HepG2 (cell line): ENCODE measurements at regions not wholly inside any gene's neighbourhood (a gene's known extent, or its start where the extent isn't known, plus 50 kb on each side); places are given as distances from the start of the nearest gene placed in this dataset.

Experiments
- ATAC-seq: fragments of 200-7000 bp; cut with Tn5 transposase; 3 replicates; pipeline ENCODE4 v1.9.1; 2020; ENCODE audit warnings: mild to moderate bottlenecking, moderate library complexity
- BruUV-seq: library from RNA; stranded (reverse); fragments of 400-500 nt; replicated peaks from 2 replicates; lab custom pipeline; 2021; lab: Mats Ljungman, UMichigan
- CTCF ChIA-PET: fragments of 300-600 bp; formaldehyde crosslinking; extraction: SDS; loops from one replicate; lab custom pipeline; 2021; ENCODE audit warnings: low total read pairs, inconsistent platforms, low intra/inter-chr PET ratio; lab: Yijun Ruan, JAX
- POLR2A ChIA-PET: fragments of 350-600 bp; sonication (Branson Sonifier 250); formaldehyde crosslinking; loops from one replicate; lab custom pipeline; 2020; ENCODE audit warnings: antibody characterized with exemption, inconsistent platforms; lab: Yijun Ruan, JAX
- DNase-seq: peaks from one replicate; pipeline ENCODE4 v3.0.0-alpha.2; 2015; ENCODE audit warnings: low spot score
- FAIRE-seq: peaks from 3 replicates; lab custom pipeline; 2011; peaks lifted over from hg19 to GRCh38; lab: Jason Lieb, UNC
- H2AFZ ChIP-seq: one replicate; pipeline ENCODE4 v1.6.1; 2011; ENCODE audit warnings: low read length, inconsistent platforms
- H3K27ac ChIP-seq: fragments of 300-600 bp; 3 replicates; pipeline ENCODE4 v1.8.0; 2011; ENCODE audit warnings: mixed run types, mild to moderate bottlenecking, mixed read lengths, low read length, inconsistent platforms; ENCODE audit not compliant: insufficient read depth; ENCODE audit errors: extremely low read length
- H3K27me3 ChIP-seq, 2 experiments: fragments of 200-600 bp in 1 of 2; 2 replicates in 1 of 2; 3 replicates in 1 of 2; pipeline versions ENCODE4 v1.6.0 to v1.8.0; 2011; ENCODE audit warnings: low read length in 2 of 2, mild to moderate bottlenecking in 2 of 2, moderate library complexity in 2 of 2, inconsistent platforms in 1 of 2; ENCODE audit not compliant: insufficient read depth in 2 of 2, control insufficient read depth in 1 of 2
- H3K36me3 ChIP-seq, 2 experiments: fragments of 200-600 bp in 1 of 2; replicated peaks in 1 of 2; 2 replicates in 1 of 2; 3 replicates in 1 of 2; pipeline versions ENCODE4 v1.5.1 to v1.8.0; 2011; ENCODE audit warnings: low read length in 2 of 2, inconsistent platforms in 1 of 2; ENCODE audit not compliant: insufficient read depth in 2 of 2, control insufficient read depth in 1 of 2
- H3K4me1 ChIP-seq: 2 replicates; pipeline ENCODE4 v1.5.1; 2012; ENCODE audit warnings: low read length, inconsistent platforms; ENCODE audit not compliant: insufficient read depth
- H3K4me2 ChIP-seq: 2 replicates; pipeline ENCODE4 v1.6.0; 2011; ENCODE audit warnings: low read depth, low read length, inconsistent platforms
- H3K4me3 ChIP-seq, 3 experiments: fragments of 200-600 bp in 1 of 3; sonication (generic), shearing (Covaris generic) in 1 of 3; replicated peaks in 1 of 3; 2 replicates each; pipeline ENCODE4 v1.5.1; 2011 to 2016; ENCODE audit warnings: low read length in 3 of 3, inconsistent platforms in 2 of 3, low read depth in 2 of 3, mild to moderate bottlenecking in 2 of 3, control low read depth in 1 of 3, mixed read lengths in 1 of 3; ENCODE audit not compliant: insufficient read depth in 1 of 3
- H3K79me2 ChIP-seq: one replicate; pipeline ENCODE4 v1.6.1; 2011; ENCODE audit warnings: low read length, inconsistent platforms; ENCODE audit not compliant: insufficient read depth
- H3K9ac ChIP-seq: 2 replicates; pipeline ENCODE4 v1.6.0; 2011; ENCODE audit warnings: mild to moderate bottlenecking, low read depth, low read length, inconsistent platforms; ENCODE audit not compliant: insufficient read depth
- H3K9me3 ChIP-seq: 2 replicates; pipeline ENCODE4 v1.5.1; 2012; ENCODE audit warnings: mild to moderate bottlenecking, low read length
- H4K20me1 ChIP-seq: 2 replicates; pipeline ENCODE4 v1.6.0; 2011; ENCODE audit warnings: inconsistent platforms, mild to moderate bottlenecking, low read length, moderate library complexity; ENCODE audit not compliant: insufficient read depth
- ERF ChIP-seq: IDR thresholded peaks from 2 replicates; pipeline ENCODE4 v1.6.1; 2018; ENCODE audit warnings: missing biosample characterization, missing genetic modification reagents
- FOXM1 ChIP-seq: sonication (generic); formaldehyde crosslinking; IDR thresholded peaks from 2 replicates; pipeline ENCODE4 v1.5.0; 2020; ENCODE audit warnings: missing genetic modification reagents
- KLF12 ChIP-seq: sonication (generic); formaldehyde crosslinking; IDR thresholded peaks from 2 replicates; pipeline ENCODE4 v1.4.0; 2020; ENCODE audit warnings: missing genetic modification reagents, borderline replicate concordance
- MXI1 ChIP-seq: IDR thresholded peaks from 3 replicates; pipeline ENCODE4 v1.6.1; 2012; ENCODE audit warnings: low read depth, low read length, inconsistent platforms, borderline replicate concordance
- PHF5A ChIP-seq: IDR thresholded peaks from one replicate; pipeline ENCODE4 v1.6.1; 2018; ENCODE audit warnings: low read depth, missing genetic modification reagents; ENCODE audit not compliant: unreplicated experiment
- RAD21 ChIP-seq: fragments of 450-650 bp; formaldehyde crosslinking; IDR thresholded peaks from 2 replicates; pipeline ENCODE4 v1.5.0; 2020; ENCODE audit warnings: mild to moderate bottlenecking
- RBM39 ChIP-seq: fragments of 200-400 bp; formaldehyde crosslinking; IDR thresholded peaks from one replicate; pipeline ENCODE4 v1.6.1; 2018; ENCODE audit warnings: antibody characterized with exemption, mild to moderate bottlenecking, low read depth, low read length; ENCODE audit not compliant: poor library complexity, severe bottlenecking
- YEATS2 ChIP-seq: sonication (generic); formaldehyde crosslinking; IDR thresholded peaks from 2 replicates; pipeline ENCODE4 v1.4.0; 2020; ENCODE audit warnings: missing genetic modification reagents, borderline replicate concordance
- ZNF121 ChIP-seq: sonication (generic); formaldehyde crosslinking; IDR thresholded peaks from 2 replicates; pipeline ENCODE4 v1.5.0; 2020; ENCODE audit warnings: mild to moderate bottlenecking, missing genetic modification reagents
- ZNF224 ChIP-seq: sonication (generic); formaldehyde crosslinking; IDR thresholded peaks from 2 replicates; pipeline ENCODE4 v1.5.0; 2020; ENCODE audit warnings: mild to moderate bottlenecking, missing genetic modification reagents
- ZNF616 ChIP-seq: sonication (generic); formaldehyde crosslinking; IDR thresholded peaks from 2 replicates; pipeline ENCODE4 v1.5.0; 2020; ENCODE audit warnings: low read depth, mild to moderate bottlenecking, missing genetic modification reagents
- WGBS: methylation state at CpG from one replicate; pipeline ENCODE4 v1.1.6; 2017; ENCODE audit warnings: low lambda C conversion rate; 5-methylcytosine and 5-hydroxymethylcytosine counted together
- in situ Hi-C: cut with HindIII; loops from 2 replicates; pipeline ENCODE4 v1.10.0; 2017; ENCODE audit warnings: low pct_unique_long_range_greater_than_20kb; ENCODE audit not compliant: extremely low pct_ligation_motif_present
- intact Hi-C: fragments of 100-400 bp; cut with micrococcal nuclease; formaldehyde crosslinking; loops from one replicate; pipeline ENCODE4 v1.10.0; 2022; ENCODE audit not compliant: unreplicated experiment
- TF ChIP-seq, protein P1 (sequence below): sonication (generic); formaldehyde crosslinking; IDR thresholded peaks from 2 replicates; pipeline ENCODE4 v1.9.0; 2021; ENCODE audit warnings: missing genetic modification reagents, borderline replicate concordance
- TF ChIP-seq, protein P2 (sequence below): sonication (generic); formaldehyde crosslinking; IDR thresholded peaks from 2 replicates; pipeline ENCODE4 v1.5.0; 2020; ENCODE audit warnings: mild to moderate bottlenecking, missing genetic modification reagents
- TF ChIP-seq, protein P3 (sequence below): sonication (generic); formaldehyde crosslinking; IDR thresholded peaks from 2 replicates; pipeline ENCODE4 v1.8.0; 2022; ENCODE audit warnings: mild to moderate bottlenecking, missing genetic modification reagents; ENCODE audit not compliant: insufficient replicate concordance

DNA sequence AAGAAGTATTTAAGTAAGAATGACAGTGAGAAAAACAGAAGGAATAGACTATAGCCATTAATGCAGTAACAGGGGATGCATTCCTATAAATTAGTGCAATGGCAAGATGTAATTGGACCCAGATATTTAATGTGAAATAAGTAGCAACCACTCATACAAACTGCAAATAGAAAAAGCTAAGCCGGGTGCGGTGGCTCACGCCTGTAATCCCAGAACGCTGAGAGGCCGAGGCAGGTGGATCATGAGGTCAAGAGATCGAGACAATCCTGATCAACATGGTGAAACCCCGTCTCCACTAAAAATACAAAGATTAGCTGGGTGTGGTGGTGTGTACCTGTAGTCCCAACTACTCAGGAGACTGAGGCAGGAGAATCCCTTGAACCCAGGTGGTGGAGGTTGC is 845.8 kb downstream of the PDHA2 start (continued):
- TF ChIP-seq FOXM1 (CRISPR knock-in tag): no peak
- TF ChIP-seq, protein P1, sequence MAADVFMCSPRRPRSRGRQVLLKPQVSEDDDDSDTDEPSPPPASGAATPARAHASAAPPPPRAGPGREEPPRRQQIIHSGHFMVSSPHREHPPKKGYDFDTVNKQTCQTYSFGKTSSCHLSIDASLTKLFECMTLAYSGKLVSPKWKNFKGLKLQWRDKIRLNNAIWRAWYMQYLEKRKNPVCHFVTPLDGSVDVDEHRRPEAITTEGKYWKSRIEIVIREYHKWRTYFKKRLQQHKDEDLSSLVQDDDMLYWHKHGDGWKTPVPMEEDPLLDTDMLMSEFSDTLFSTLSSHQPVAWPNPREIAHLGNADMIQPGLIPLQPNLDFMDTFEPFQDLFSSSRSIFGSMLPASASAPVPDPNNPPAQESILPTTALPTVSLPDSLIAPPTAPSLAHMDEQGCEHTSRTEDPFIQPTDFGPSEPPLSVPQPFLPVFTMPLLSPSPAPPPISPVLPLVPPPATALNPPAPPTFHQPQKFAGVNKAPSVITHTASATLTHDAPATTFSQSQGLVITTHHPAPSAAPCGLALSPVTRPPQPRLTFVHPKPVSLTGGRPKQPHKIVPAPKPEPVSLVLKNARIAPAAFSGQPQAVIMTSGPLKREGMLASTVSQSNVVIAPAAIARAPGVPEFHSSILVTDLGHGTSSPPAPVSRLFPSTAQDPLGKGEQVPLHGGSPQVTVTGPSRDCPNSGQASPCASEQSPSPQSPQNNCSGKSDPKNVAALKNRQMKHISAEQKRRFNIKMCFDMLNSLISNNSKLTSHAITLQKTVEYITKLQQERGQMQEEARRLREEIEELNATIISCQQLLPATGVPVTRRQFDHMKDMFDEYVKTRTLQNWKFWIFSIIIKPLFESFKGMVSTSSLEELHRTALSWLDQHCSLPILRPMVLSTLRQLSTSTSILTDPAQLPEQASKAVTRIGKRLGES (CRISPR knock-in tag): no peak
- no peak for TF ChIP-seq MXI1

DNA sequence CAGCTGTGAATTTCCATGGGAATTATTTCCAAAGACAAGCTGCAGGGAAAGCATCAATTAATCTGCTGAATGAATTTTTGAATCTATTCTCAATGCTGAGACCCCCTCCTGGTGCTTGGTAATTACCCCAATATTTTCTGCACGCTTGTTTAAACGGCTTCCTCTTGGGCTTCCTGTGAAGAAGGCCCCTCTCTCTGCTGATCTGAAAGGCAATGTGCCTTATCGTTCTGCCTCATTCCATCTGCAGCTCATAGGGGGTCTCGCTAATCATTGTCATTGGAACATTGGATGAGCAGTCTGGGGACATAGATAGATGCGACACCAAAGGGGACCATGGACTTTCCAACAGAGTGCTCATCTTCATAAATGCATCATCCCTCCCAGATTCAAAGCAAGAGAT is 851.6 kb downstream of the PDHA2 start:
- CTCF ChIA-PET: no interaction called here
- Histone ChIP-seq H3K4me3 (no peak overlapping the region), H3K79me2 (no peaks in the 10 kb centered on the region), H3K9ac (no peak overlapping the region), H3K27me3 (no peaks in the 10 kb centered on the region; a peak in 1 of 5 replicates), H3K36me3 (no peaks in the 10 kb centered on the region), H3K9me3 (peaks cover 53% of the 10 kb centered on the region), H3K4me2 (no peak overlapping the region), H4K20me1 (no peaks in the 10 kb centered on the region), H3K27ac (no peak overlapping the region), H3K4me1 (no peaks in the 10 kb centered on the region), H2AFZ (no peak overlapping the region)
- no TSS peak for BruUV-seq
- FAIRE-seq (no peak), ATAC-seq (no peak), DNase-seq (no peak)
- in situ Hi-C loops (no loop called here), intact Hi-C loops (no loop called here)
- POLR2A ChIA-PET: no interaction called here
- 3% methylated on average over 5 of the region's 5 CpGs for whole genome bisulfite sequencing
- TF ChIP-seq RAD21 (CRISPR knock-in tag) (no peak), KLF12 (CRISPR knock-in tag) (no peak), PHF5A (CRISPR knock-in tag) (no peak), ZNF616 (CRISPR knock-in tag) (no peak), YEATS2 (CRISPR knock-in tag) (no peak), ERF (CRISPR knock-in tag) (no peak), RBM39 (no peak), ZNF121 (CRISPR knock-in tag) (no peak), ZNF224 (CRISPR knock-in tag) (no peak)
- TF ChIP-seq, protein P2, sequence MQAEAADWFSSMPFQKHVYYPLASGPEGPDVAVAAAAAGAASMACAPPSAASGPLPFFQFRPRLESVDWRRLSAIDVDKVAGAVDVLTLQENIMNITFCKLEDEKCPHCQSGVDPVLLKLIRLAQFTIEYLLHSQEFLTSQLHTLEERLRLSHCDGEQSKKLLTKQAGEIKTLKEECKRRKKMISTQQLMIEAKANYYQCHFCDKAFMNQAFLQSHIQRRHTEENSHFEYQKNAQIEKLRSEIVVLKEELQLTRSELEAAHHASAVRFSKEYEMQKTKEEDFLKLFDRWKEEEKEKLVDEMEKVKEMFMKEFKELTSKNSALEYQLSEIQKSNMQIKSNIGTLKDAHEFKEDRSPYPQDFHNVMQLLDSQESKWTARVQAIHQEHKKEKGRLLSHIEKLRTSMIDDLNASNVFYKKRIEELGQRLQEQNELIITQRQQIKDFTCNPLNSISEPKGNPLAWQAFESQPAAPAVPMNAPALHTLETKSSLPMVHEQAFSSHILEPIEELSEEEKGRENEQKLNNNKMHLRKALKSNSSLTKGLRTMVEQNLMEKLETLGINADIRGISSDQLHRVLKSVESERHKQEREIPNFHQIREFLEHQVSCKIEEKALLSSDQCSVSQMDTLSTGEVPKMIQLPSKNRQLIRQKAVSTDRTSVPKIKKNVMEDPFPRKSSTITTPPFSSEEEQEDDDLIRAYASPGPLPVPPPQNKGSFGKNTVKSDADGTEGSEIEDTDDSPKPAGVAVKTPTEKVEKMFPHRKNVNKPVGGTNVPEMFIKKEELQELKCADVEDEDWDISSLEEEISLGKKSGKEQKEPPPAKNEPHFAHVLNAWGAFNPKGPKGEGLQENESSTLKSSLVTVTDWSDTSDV (CRISPR knock-in tag): no peak
- TF ChIP-seq, protein P3, sequence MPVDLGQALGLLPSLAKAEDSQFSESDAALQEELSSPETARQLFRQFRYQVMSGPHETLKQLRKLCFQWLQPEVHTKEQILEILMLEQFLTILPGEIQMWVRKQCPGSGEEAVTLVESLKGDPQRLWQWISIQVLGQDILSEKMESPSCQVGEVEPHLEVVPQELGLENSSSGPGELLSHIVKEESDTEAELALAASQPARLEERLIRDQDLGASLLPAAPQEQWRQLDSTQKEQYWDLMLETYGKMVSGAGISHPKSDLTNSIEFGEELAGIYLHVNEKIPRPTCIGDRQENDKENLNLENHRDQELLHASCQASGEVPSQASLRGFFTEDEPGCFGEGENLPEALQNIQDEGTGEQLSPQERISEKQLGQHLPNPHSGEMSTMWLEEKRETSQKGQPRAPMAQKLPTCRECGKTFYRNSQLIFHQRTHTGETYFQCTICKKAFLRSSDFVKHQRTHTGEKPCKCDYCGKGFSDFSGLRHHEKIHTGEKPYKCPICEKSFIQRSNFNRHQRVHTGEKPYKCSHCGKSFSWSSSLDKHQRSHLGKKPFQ (CRISPR knock-in tag): no peak
